ENCODE measurements at regions not wholly inside any gene's neighbourhood (a gene's known extent, or its start where the extent isn't known, plus 50 kb on each side); places are given as distances from the start of the nearest gene placed in this dataset.

DNA sequence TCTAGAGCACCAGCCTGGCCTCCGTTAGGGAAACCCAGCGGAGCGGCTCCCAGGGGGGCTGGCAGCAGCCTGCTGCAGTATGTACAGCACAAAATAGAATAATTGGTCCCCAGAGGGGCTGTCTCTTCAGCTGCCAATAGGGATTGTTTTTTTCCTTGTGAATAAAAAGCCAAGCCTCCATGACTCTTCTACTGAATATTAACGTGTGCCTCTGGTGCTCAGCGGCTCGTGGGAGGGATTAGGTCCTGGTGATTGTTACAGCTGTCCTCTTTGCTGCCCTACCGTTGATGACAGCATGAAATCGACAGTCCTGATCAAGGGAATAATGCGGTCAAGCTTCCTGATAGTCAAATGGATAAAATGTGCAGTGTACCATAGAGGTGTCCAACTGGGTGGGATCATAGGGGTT is 190.7 kb upstream of the RUNX1 start:
- TF ChIP-seq CTCF (IDR thresholded peaks at IDR 0.05; ENCODE audit: low read depth, low read length) (no peak), POLR2A (IDR thresholded peaks at IDR 0.05; ENCODE audit: extremely low read depth, insufficient read length) (no peak)
